ENCODE measurements at regions not wholly inside any gene's neighbourhood (a gene's known extent, or its start where the extent isn't known, plus 50 kb on each side); places are given as distances from the start of the nearest gene placed in this dataset.
"Not testable (repeated sequence)": the region's sequence is repeated elsewhere in the genome, so short reads cannot be mapped to it uniquely, and the experiment has no call there.

- no peak overlapping the region for H3K27ac ChIP-seq (ENCODE audit: low read depth)
- H3F3A ChIP-seq (replicated peaks; ENCODE audit: low read depth) = no peaks in the 10 kb centered on the region
- no peaks in the 10 kb centered on the region; the same call in 2 of the 3 replicates for H3K9me3 Mint-ChIP-seq
- no peak overlapping the region for H3K27ac Mint-ChIP-seq
- DNase-seq (ENCODE audit: low spot score) = no peak
- peaks cover 5% of the 10 kb centered on the region for H3K27me3 Mint-ChIP-seq (ENCODE audit: insufficient read depth, low read depth, poor library complexity)
- H3K4me2 ChIP-seq = no peak overlapping the region
- H3K4me3 Mint-ChIP-seq = no peak overlapping the region
- no peaks in the 10 kb centered on the region for H3K36me3 ChIP-seq (ENCODE audit: insufficient read depth)
- peaks cover 3% of the 10 kb centered on the region; the same call in 1 of the 2 replicates for H3K4me1 ChIP-seq (ENCODE audit: insufficient read depth)
- no peaks in the 10 kb centered on the region for H3K4me1 Mint-ChIP-seq
- H2AFZ ChIP-seq = no peak overlapping the region
- H3K4me3 ChIP-seq = no peak overlapping the region
- TF ChIP-seq CREB1 (CRISPR knock-in tag; IDR thresholded peaks at IDR 0.05; ENCODE audit: low read depth) = no peak
- H3K36me3 Mint-ChIP-seq (ENCODE audit: low read depth) = no peaks in the 10 kb centered on the region
- H4K20me1 ChIP-seq (replicated peaks; ENCODE audit: insufficient read depth) = no peaks in the 10 kb centered on the region
- no peaks in the 10 kb centered on the region for H3K27me3 ChIP-seq (ENCODE audit: insufficient read depth)
- H3K9me2 ChIP-seq (ENCODE audit: insufficient read depth) = no peaks in the 10 kb centered on the region
- ATAC-seq = no peak
- no peaks in the 10 kb centered on the region for H3K79me2 ChIP-seq (replicated peaks; ENCODE audit: insufficient read depth)
These were observed 135.9 kb upstream of the SGCG start for GRCh38 chr13:23044906-23045305.

GRCh38 chr13:23050126-23050525, 130.7 kb upstream of the SGCG start:
- H2AFZ ChIP-seq = peak overlapping the region; percentile 60
- Mint-ChIP-seq H3K27ac (0 out of 2 replicates have a peak overlapping the region, but pooled peaks have one; percentile 11), H3K36me3 (ENCODE audit: low read depth) (no peaks in the 10 kb centered on the region)

DNA sequence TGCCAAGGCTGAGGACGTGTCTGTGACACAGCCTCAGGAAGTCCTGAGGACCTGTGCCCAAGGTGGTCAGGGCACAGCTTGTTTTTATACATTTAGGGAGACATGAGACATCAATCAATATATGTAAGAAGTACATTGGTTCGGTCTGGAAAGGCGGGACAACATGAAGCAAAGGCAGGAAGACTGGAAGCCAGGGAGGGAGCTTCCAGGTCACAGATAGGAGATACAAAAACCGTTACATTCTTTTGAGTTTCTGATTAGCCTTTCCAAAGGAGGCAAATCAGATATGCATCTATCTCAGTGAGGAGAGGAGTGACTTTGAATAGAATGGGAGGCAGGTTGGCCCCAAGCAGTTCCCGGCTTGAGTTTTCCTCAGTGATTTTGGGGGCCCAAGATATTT, 127.1 kb upstream of the SGCG start:
- H3K9me3 Mint-ChIP-seq; H3K9me2 ChIP-seq (ENCODE audit: insufficient read depth); H3K27ac Mint-ChIP-seq; DNase-seq (ENCODE audit: low spot score); ATAC-seq; H4K20me1 ChIP-seq (replicated peaks; ENCODE audit: insufficient read depth); H3K27ac ChIP-seq (ENCODE audit: low read depth); H3K4me3 Mint-ChIP-seq; H3K36me3 ChIP-seq (ENCODE audit: insufficient read depth); H3F3A ChIP-seq (replicated peaks; ENCODE audit: low read depth); H3K4me2 ChIP-seq; H2AFZ ChIP-seq; H3K27me3 Mint-ChIP-seq (ENCODE audit: insufficient read depth, low read depth, poor library complexity); H3K27me3 ChIP-seq (ENCODE audit: insufficient read depth); H3K79me2 ChIP-seq (replicated peaks; ENCODE audit: insufficient read depth); H3K4me1 Mint-ChIP-seq; H3K4me1 ChIP-seq (ENCODE audit: insufficient read depth); H3K36me3 Mint-ChIP-seq (ENCODE audit: low read depth); H3K4me3 ChIP-seq: not testable (repeated sequence)

More at GRCh38 chr13:23050126-23050525, 130.7 kb upstream of the SGCG start:
- Histone ChIP-seq H3K4me1 (ENCODE audit: insufficient read depth) (peaks cover 8% of the 10 kb centered on the region; the same call in 1 of the 2 replicates), H3K27ac (ENCODE audit: low read depth) (no peak overlapping the region), H3K36me3 (ENCODE audit: insufficient read depth) (no peaks in the 10 kb centered on the region), H3K27me3 (ENCODE audit: insufficient read depth) (no peaks in the 10 kb centered on the region), H3F3A (replicated peaks; ENCODE audit: low read depth) (no peaks in the 10 kb centered on the region), H3K4me3 (no peak overlapping the region), H3K4me2 (no peak overlapping the region), H3K9me2 (ENCODE audit: insufficient read depth) (no peaks in the 10 kb centered on the region), H3K79me2 (replicated peaks; ENCODE audit: insufficient read depth) (no peaks in the 10 kb centered on the region), H4K20me1 (replicated peaks; ENCODE audit: insufficient read depth) (no peaks in the 10 kb centered on the region)
- H3K4me1 Mint-ChIP-seq = peaks cover 6% of the 10 kb centered on the region
- H3K4me3 Mint-ChIP-seq = no peak overlapping the region
- no peak for DNase-seq (ENCODE audit: low spot score)
- H3K9me3 Mint-ChIP-seq = no peaks in the 10 kb centered on the region
- no peak for ATAC-seq
- TF ChIP-seq ZNF331 (CRISPR knock-in tag; IDR thresholded peaks at IDR 0.05; ENCODE audit: low read depth) = no peak
- no peak for TF ChIP-seq POLR2AphosphoS5 (IDR thresholded peaks at IDR 0.05; ENCODE audit: low read depth)
- no peak for TF ChIP-seq STAT1 (IDR thresholded peaks at IDR 0.05; ENCODE audit: unreplicated experiment)
- TF ChIP-seq CREB1 (CRISPR knock-in tag; IDR thresholded peaks at IDR 0.05; ENCODE audit: low read depth) = no peak
- TF ChIP-seq EZH2 (IDR thresholded peaks at IDR 0.05; ENCODE audit: low read depth, unreplicated experiment) = no peak
- H3K27me3 Mint-ChIP-seq (ENCODE audit: insufficient read depth, low read depth, poor library complexity) = peaks cover 3% of the 10 kb centered on the region

- Mint-ChIP-seq H3K27ac (no peak overlapping the region), H3K9me3 (no peaks in the 10 kb centered on the region), H3K4me3 (no peak overlapping the region), H3K36me3 (ENCODE audit: low read depth) (no peaks in the 10 kb centered on the region), H3K27me3 (ENCODE audit: insufficient read depth, low read depth, poor library complexity) (no peaks in the 10 kb centered on the region), H3K4me1 (no peaks in the 10 kb centered on the region)
- Histone ChIP-seq H3K4me3 (no peak overlapping the region), H3K27ac (ENCODE audit: low read depth) (no peak overlapping the region), H3K9me2 (ENCODE audit: insufficient read depth) (no peaks in the 10 kb centered on the region), H3K4me1 (ENCODE audit: insufficient read depth) (no peaks in the 10 kb centered on the region), H2AFZ (no peak overlapping the region), H3K27me3 (ENCODE audit: insufficient read depth) (no peaks in the 10 kb centered on the region), H3K79me2 (replicated peaks; ENCODE audit: insufficient read depth) (no peaks in the 10 kb centered on the region), H3K4me2 (no peak overlapping the region), H3K36me3 (ENCODE audit: insufficient read depth) (no peaks in the 10 kb centered on the region), H4K20me1 (replicated peaks; ENCODE audit: insufficient read depth) (no peaks in the 10 kb centered on the region), H3F3A (replicated peaks; ENCODE audit: low read depth) (no peaks in the 10 kb centered on the region)
- no peak for DNase-seq (ENCODE audit: low spot score)
- no peak for ATAC-seq
- no peak for TF ChIP-seq JUNB (IDR thresholded peaks at IDR 0.05; ENCODE audit: unreplicated experiment)
- no peak for TF ChIP-seq EZH2 (IDR thresholded peaks at IDR 0.05; ENCODE audit: low read depth, unreplicated experiment)
- no peak for TF ChIP-seq CREB1 (CRISPR knock-in tag; IDR thresholded peaks at IDR 0.05; ENCODE audit: low read depth)
- TF ChIP-seq, protein P1, sequence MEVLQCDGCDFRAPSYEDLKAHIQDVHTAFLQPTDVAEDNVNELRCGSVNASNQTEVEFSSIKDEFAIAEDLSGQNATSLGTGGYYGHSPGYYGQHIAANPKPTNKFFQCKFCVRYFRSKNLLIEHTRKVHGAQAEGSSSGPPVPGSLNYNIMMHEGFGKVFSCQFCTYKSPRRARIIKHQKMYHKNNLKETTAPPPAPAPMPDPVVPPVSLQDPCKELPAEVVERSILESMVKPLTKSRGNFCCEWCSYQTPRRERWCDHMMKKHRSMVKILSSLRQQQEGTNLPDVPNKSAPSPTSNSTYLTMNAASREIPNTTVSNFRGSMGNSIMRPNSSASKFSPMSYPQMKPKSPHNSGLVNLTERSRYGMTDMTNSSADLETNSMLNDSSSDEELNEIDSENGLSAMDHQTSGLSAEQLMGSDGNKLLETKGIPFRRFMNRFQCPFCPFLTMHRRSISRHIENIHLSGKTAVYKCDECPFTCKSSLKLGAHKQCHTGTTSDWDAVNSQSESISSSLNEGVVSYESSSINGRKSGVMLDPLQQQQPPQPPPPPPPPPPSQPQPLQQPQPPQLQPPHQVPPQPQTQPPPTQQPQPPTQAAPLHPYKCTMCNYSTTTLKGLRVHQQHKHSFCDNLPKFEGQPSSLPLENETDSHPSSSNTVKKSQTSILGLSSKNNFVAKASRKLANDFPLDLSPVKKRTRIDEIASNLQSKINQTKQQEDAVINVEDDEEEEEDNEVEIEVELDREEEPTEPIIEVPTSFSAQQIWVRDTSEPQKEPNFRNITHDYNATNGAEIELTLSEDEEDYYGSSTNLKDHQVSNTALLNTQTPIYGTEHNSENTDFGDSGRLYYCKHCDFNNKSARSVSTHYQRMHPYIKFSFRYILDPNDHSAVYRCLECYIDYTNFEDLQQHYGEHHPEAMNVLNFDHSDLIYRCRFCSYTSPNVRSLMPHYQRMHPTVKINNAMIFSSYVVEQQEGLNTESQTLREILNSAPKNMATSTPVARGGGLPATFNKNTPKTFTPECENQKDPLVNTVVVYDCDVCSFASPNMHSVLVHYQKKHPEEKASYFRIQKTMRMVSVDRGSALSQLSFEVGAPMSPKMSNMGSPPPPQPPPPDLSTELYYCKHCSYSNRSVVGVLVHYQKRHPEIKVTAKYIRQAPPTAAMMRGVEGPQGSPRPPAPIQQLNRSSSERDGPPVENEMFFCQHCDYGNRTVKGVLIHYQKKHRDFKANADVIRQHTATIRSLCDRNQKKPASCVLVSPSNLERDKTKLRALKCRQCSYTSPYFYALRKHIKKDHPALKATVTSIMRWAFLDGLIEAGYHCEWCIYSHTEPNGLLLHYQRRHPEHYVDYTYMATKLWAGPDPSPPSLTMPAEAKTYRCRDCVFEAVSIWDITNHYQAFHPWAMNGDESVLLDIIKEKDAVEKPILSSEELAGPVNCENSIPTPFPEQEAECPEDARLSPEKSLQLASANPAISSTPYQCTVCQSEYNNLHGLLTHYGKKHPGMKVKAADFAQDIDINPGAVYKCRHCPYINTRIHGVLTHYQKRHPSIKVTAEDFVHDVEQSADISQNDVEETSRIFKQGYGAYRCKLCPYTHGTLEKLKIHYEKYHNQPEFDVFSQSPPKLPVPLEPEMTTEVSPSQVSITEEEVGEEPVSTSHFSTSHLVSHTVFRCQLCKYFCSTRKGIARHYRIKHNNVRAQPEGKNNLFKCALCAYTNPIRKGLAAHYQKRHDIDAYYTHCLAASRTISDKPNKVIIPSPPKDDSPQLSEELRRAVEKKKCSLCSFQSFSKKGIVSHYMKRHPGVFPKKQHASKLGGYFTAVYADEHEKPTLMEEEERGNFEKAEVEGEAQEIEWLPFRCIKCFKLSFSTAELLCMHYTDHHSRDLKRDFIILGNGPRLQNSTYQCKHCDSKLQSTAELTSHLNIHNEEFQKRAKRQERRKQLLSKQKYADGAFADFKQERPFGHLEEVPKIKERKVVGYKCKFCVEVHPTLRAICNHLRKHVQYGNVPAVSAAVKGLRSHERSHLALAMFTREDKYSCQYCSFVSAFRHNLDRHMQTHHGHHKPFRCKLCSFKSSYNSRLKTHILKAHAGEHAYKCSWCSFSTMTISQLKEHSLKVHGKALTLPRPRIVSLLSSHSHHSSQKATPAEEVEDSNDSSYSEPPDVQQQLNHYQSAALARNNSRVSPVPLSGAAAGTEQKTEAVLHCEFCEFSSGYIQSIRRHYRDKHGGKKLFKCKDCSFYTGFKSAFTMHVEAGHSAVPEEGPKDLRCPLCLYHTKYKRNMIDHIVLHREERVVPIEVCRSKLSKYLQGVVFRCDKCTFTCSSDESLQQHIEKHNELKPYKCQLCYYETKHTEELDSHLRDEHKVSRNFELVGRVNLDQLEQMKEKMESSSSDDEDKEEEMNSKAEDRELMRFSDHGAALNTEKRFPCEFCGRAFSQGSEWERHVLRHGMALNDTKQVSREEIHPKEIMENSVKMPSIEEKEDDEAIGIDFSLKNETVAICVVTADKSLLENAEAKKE (CRISPR knock-in tag; IDR thresholded peaks at IDR 0.05) = no peak
These were observed 121.6 kb upstream of the SGCG start for GRCh38 chr13:23059173-23059572.

All from GM23338 (cell line).